Caco-2 (cell line): ENCODE measurements at regions not wholly inside any gene's neighbourhood (a gene's known extent, or its start where the extent isn't known, plus 50 kb on each side); places are given as distances from the start of the nearest gene placed in this dataset.

ENCODE experiments used
- BruUV-seq: library from RNA; stranded (reverse); fragments of 400-500 nt; replicated peaks from 2 replicates; lab custom pipeline; 2021; lab: Mats Ljungman, UMichigan
- CTCF ChIA-PET: fragments of 300-600 bp; sonication (Branson Sonifier 250); formaldehyde crosslinking; loops from one replicate; lab custom pipeline; 2022; ENCODE audit warnings: antibody characterized with exemption; lab: Charles Lee
- POLR2A ChIA-PET: fragments of 300-600 bp; sonication (Branson Sonifier 250); formaldehyde crosslinking; loops from one replicate; lab custom pipeline; 2022; ENCODE audit warnings: antibody characterized with exemption; lab: Charles Lee
- DNase-seq, 2 experiments: peaks; one replicate each; pipeline versions ENCODE4 v3.0.0 to v3.0.0-alpha.2; 2020 to 2022
- H3K27me3 ChIP-seq: replicated peaks from 2 replicates; pipeline ENCODE4 v1.6.0; 2011; ENCODE audit warnings: low read length; ENCODE audit not compliant: control insufficient read depth, insufficient read depth
- H3K36me3 ChIP-seq: 2 replicates; pipeline ENCODE4 v1.5.1; 2011; ENCODE audit warnings: low read length; ENCODE audit not compliant: control insufficient read depth, insufficient read depth
- H3K4me1 ChIP-seq: fragments of 250-450 bp; sonication (Bioruptor Pico); 2 replicates; pipeline ENCODE4 v1.5.1; 2020; ENCODE audit warnings: mild to moderate bottlenecking
- H3K4me3 ChIP-seq: 2 replicates; pipeline ENCODE4 v1.5.1; 2011; ENCODE audit warnings: low read depth, mild to moderate bottlenecking, control low read depth, low read length
- H3K9me3 ChIP-seq: fragments of 250-450 bp; sonication (Bioruptor Pico); 2 replicates; pipeline ENCODE4 v1.5.1; 2020; ENCODE audit warnings: mild to moderate bottlenecking, moderate library complexity
- H3K27ac Mint-ChIP-seq: one replicate; pipeline ENCODE4 v1.8.0; 2022; ENCODE audit warnings: mixed read lengths; ENCODE audit not compliant: unreplicated experiment
- H3K27me3 Mint-ChIP-seq: one replicate; pipeline ENCODE4 v1.8.0; 2022; ENCODE audit warnings: mixed read lengths; ENCODE audit not compliant: insufficient read depth, unreplicated experiment
- H3K36me3 Mint-ChIP-seq: one replicate; pipeline ENCODE4 v1.8.0; 2022; ENCODE audit warnings: mild to moderate bottlenecking, mixed read lengths; ENCODE audit not compliant: insufficient read depth, unreplicated experiment
- H3K4me1 Mint-ChIP-seq: one replicate; pipeline ENCODE4 v1.8.0; 2022; ENCODE audit warnings: low read depth, mixed read lengths; ENCODE audit not compliant: unreplicated experiment
- H3K4me3 Mint-ChIP-seq: one replicate; pipeline ENCODE4 v1.8.0; 2022; ENCODE audit warnings: mild to moderate bottlenecking, moderate library complexity, mixed read lengths; ENCODE audit not compliant: unreplicated experiment
- H3K9me3 Mint-ChIP-seq: one replicate; pipeline ENCODE4 v1.8.0; 2022; ENCODE audit warnings: mixed read lengths; ENCODE audit not compliant: unreplicated experiment
- CTCF ChIP-seq, 2 experiments: fragments of 200-600 bp in 1 of 2; IDR thresholded peaks; 1 replicate in 1 of 2; 2 replicates in 1 of 2; pipeline versions ENCODE4 v1.5.1 to v1.8.0; 2011 to 2022; ENCODE audit warnings: antibody characterized with exemption in 1 of 2, control low read depth in 1 of 2, inconsistent platforms in 1 of 2, low read depth in 1 of 2, low read length in 1 of 2, mild to moderate bottlenecking in 1 of 2, moderate library complexity in 1 of 2; ENCODE audit not compliant: insufficient read depth in 1 of 2, severe bottlenecking in 1 of 2, unreplicated experiment in 1 of 2
- intact Hi-C: fragments of 100-400 bp; cut with micrococcal nuclease; formaldehyde crosslinking; loops from one replicate; pipeline ENCODE4 v1.10.0; 2022; ENCODE audit not compliant: unreplicated experiment

GRCh38 chr4:144289667-144290428, 149.3 kb upstream of the GYPA start:
- no peaks in the 10 kb centered on the region for H3K9me3 ChIP-seq
- H3K4me3 ChIP-seq, result no peak overlapping the region
- no peaks in the 10 kb centered on the region for H3K9me3 Mint-ChIP-seq
- H3K4me1 ChIP-seq, result no peaks in the 10 kb centered on the region
- H3K27me3 ChIP-seq, result no peaks in the 10 kb centered on the region
- H3K27ac Mint-ChIP-seq, result no peak overlapping the region
- no peaks in the 10 kb centered on the region for H3K4me1 Mint-ChIP-seq
- CTCF ChIA-PET, result no interaction called here
- H3K36me3 Mint-ChIP-seq, result no peaks in the 10 kb centered on the region
- no TSS peak for BruUV-seq
- H3K27me3 Mint-ChIP-seq, result no peaks in the 10 kb centered on the region
- no peak for TF ChIP-seq CTCF (IDR thresholded peaks at IDR 0.05; ENCODE audit: insufficient read depth in 1 of 2, low read depth in 1 of 2, low read length in 1 of 2, severe bottlenecking in 1 of 2, unreplicated experiment in 1 of 2)
- H3K4me3 Mint-ChIP-seq, result no peak overlapping the region
- DNase-seq, result no peak
- no peaks in the 10 kb centered on the region for H3K36me3 ChIP-seq
- intact Hi-C loops, result no loop called here
- POLR2A ChIA-PET, result no interaction called here

GRCh38 chr4:144291164-144291563, 150.6 kb upstream of the GYPA start:
- DNase-seq, result no peak
- ChIA-PET CTCF (no interaction called here), POLR2A (no interaction called here)
- H3K9me3 Mint-ChIP-seq, result no peaks in the 10 kb centered on the region
- Histone ChIP-seq H3K27me3 (no peaks in the 10 kb centered on the region), H3K4me1 (no peaks in the 10 kb centered on the region), H3K9me3 (no peaks in the 10 kb centered on the region), H3K4me3 (no peak overlapping the region), H3K36me3 (no peaks in the 10 kb centered on the region)
- no peak for TF ChIP-seq CTCF (IDR thresholded peaks at IDR 0.05; ENCODE audit: insufficient read depth in 1 of 2, low read depth in 1 of 2, low read length in 1 of 2, severe bottlenecking in 1 of 2, unreplicated experiment in 1 of 2)
- no TSS peak for BruUV-seq
- no peaks in the 10 kb centered on the region for H3K27me3 Mint-ChIP-seq
- H3K36me3 Mint-ChIP-seq, result no peaks in the 10 kb centered on the region
- no peak overlapping the region for H3K4me3 Mint-ChIP-seq
- no peaks in the 10 kb centered on the region for H3K4me1 Mint-ChIP-seq
- intact Hi-C loops, result no loop called here
- H3K27ac Mint-ChIP-seq, result no peak overlapping the region

- ChIA-PET CTCF (no interaction called here), POLR2A (no interaction called here)
- H3K36me3 Mint-ChIP-seq, result no peaks in the 10 kb centered on the region
- H3K4me3 Mint-ChIP-seq, result no peak overlapping the region
- H3K27ac Mint-ChIP-seq, result no peak overlapping the region
- Histone ChIP-seq H3K4me1 (no peaks in the 10 kb centered on the region), H3K36me3 (no peaks in the 10 kb centered on the region), H3K4me3 (no peak overlapping the region), H3K27me3 (no peaks in the 10 kb centered on the region), H3K9me3 (no peaks in the 10 kb centered on the region)
- no TSS peak for BruUV-seq
- intact Hi-C loops, result no loop called here
- no peaks in the 10 kb centered on the region for H3K9me3 Mint-ChIP-seq
- no peaks in the 10 kb centered on the region for H3K4me1 Mint-ChIP-seq
- no peak for TF ChIP-seq CTCF (IDR thresholded peaks at IDR 0.05; ENCODE audit: insufficient read depth in 1 of 2, low read depth in 1 of 2, low read length in 1 of 2, severe bottlenecking in 1 of 2, unreplicated experiment in 1 of 2)
- no peak for DNase-seq
- no peaks in the 10 kb centered on the region for H3K27me3 Mint-ChIP-seq
Measured at GRCh38 chr4:144294211-144294610, 153.7 kb upstream of the GYPA start.
